GM19240 (cell line): ENCODE measurements at regions not wholly inside any gene's neighbourhood (a gene's known extent, or its start where the extent isn't known, plus 50 kb on each side); places are given as distances from the start of the nearest gene placed in this dataset.
"Not testable (repeated sequence)": the region's sequence is repeated elsewhere in the genome, so short reads cannot be mapped to it uniquely, and the experiment has no call there.

Experiments used
- DNase-seq: peaks from one replicate; pipeline ENCODE4 v3.0.0; 2011; ENCODE audit warnings: low spot score; ENCODE audit not compliant: insufficient read length

GRCh38 chr3:148551767-148552260 is 145.9 kb upstream of the AGTR1 start:
- no peak for DNase-seq

GRCh38 chr3:148554367-148554766 is 143.3 kb upstream of the AGTR1 start:
- no peak for DNase-seq

- no peak for DNase-seq
Observed at GRCh38 chr3:148556664-148557063, 141.0 kb upstream of the AGTR1 start.

- not testable (repeated sequence) for DNase-seq
Observed at GRCh38 chr3:148577579-148577978, 120.1 kb upstream of the AGTR1 start.

GRCh38 chr3:148582126-148582525 is 115.6 kb upstream of the AGTR1 start:
- DNase-seq: no peak

GRCh38 chr3:148583793-148584192 is 113.9 kb upstream of the AGTR1 start:
- DNase-seq: no peak

- DNase-seq: no peak
Observed at GRCh38 chr3:148584438-148584837, 113.3 kb upstream of the AGTR1 start.

GRCh38 chr3:148585671-148586379 is 111.9 kb upstream of the AGTR1 start:
- no peak for DNase-seq

GRCh38 chr3:148588291-148588690 is 109.4 kb upstream of the AGTR1 start:
- no peak for DNase-seq

- DNase-seq: no peak
Observed at GRCh38 chr3:148591525-148591924, 106.2 kb upstream of the AGTR1 start.

- DNase-seq: no peak
Observed at GRCh38 chr3:148598619-148599018, 99.1 kb upstream of the AGTR1 start.

GRCh38 chr3:148599481-148599880 is 98.2 kb upstream of the AGTR1 start:
- DNase-seq: no peak

GRCh38 chr3:148600440-148600839 is 97.3 kb upstream of the AGTR1 start:
- DNase-seq: no peak

GRCh38 chr3:148600902-148601765 is 96.6 kb upstream of the AGTR1 start:
- no peak for DNase-seq

- DNase-seq: no peak
Observed at GRCh38 chr3:148601766-148602685, 95.7 kb upstream of the AGTR1 start.

GRCh38 chr3:148604270-148605085 is 93.2 kb upstream of the AGTR1 start:
- DNase-seq: no peak

GRCh38 chr3:148605521-148605920 is 92.2 kb upstream of the AGTR1 start:
- DNase-seq: no peak

GRCh38 chr3:148606979-148607378 is 90.7 kb upstream of the AGTR1 start:
- no peak for DNase-seq

- DNase-seq: no peak
Observed at GRCh38 chr3:148607491-148607890, 90.2 kb upstream of the AGTR1 start.

GRCh38 chr3:148612278-148612677 is 85.4 kb upstream of the AGTR1 start:
- no peak for DNase-seq

- no peak for DNase-seq
Observed at GRCh38 chr3:148615382-148615781, 82.3 kb upstream of the AGTR1 start.
